Left ventricle myocardium inferior (tissue), 1 donor: ENCODE measurements at regions not wholly inside any gene's neighbourhood (a gene's known extent, or its start where the extent isn't known, plus 50 kb on each side); places are given as distances from the start of the nearest gene placed in this dataset.
"Not testable (repeated sequence)": the region's sequence is repeated elsewhere in the genome, so short reads cannot be mapped to it uniquely, and the experiment has no call there.

Experiments used
- DNase-seq: peaks from one replicate; pipeline ENCODE4 v3.0.0-alpha.2; 2020
- H3K27ac ChIP-seq: fragments of 200-600 bp; replicated peaks from 2 replicates; pipeline ENCODE4 v1.8.0; 2021
- H3K27me3 ChIP-seq: fragments of 200-600 bp; 2 replicates; pipeline ENCODE4 v1.8.0; 2021; ENCODE audit warnings: low read depth
- H3K36me3 ChIP-seq: fragments of 200-600 bp; 2 replicates; pipeline ENCODE4 v1.8.0; 2021
- H3K4me1 ChIP-seq: fragments of 200-600 bp; 2 replicates; pipeline ENCODE4 v1.8.0; 2021
- H3K4me3 ChIP-seq: fragments of 200-600 bp; 2 replicates; pipeline ENCODE4 v1.8.0; 2021; ENCODE audit warnings: mild to moderate bottlenecking, moderate library complexity
- H3K9me3 ChIP-seq: fragments of 200-600 bp; replicated peaks from 2 replicates; pipeline ENCODE4 v1.8.0; 2021
- CTCF ChIP-seq: fragments of 200-600 bp; IDR thresholded peaks from 2 replicates; pipeline ENCODE4 v1.8.0; 2021; ENCODE audit warnings: antibody characterized with exemption, mild to moderate bottlenecking, borderline replicate concordance
- intact Hi-C: fragments of 100-400 bp; cut with micrococcal nuclease; formaldehyde crosslinking; loops from one replicate; pipeline ENCODE4 v1.11.0; 2022
- donor health status: DM: no; HTN: yes; CAD: no; lungs with severe emphysema.

- intact Hi-C loops = no loop called here
- no peaks in the 10 kb centered on the region for H3K36me3 ChIP-seq
- H3K4me3 ChIP-seq = no peak overlapping the region
- no peaks in the 10 kb centered on the region for H3K4me1 ChIP-seq
- TF ChIP-seq CTCF = no peak
- no peaks in the 10 kb centered on the region for H3K27me3 ChIP-seq
- H3K27ac ChIP-seq = no peak overlapping the region
- no peak for DNase-seq
- peaks cover 20% of the 10 kb centered on the region for H3K9me3 ChIP-seq
Measured at GRCh38 chr9:25078202-25078601, 532.5 kb upstream of the IZUMO3 start.

- Histone ChIP-seq H3K36me3 (no peaks in the 10 kb centered on the region), H3K9me3 (peaks cover 5% of the 10 kb centered on the region), H3K4me1 (no peaks in the 10 kb centered on the region), H3K27ac (no peak overlapping the region), H3K27me3 (no peaks in the 10 kb centered on the region), H3K4me3 (no peak overlapping the region)
- DNase-seq = no peak
- TF ChIP-seq CTCF = no peak
- intact Hi-C loops = no loop called here
Measured at GRCh38 chr9:25048098-25048724, 502.5 kb upstream of the IZUMO3 start.

GRCh38 chr9:25045469-25045868 lies 499.8 kb upstream of the IZUMO3 start:
- intact Hi-C loops, H3K36me3 ChIP-seq, DNase-seq, H3K9me3 ChIP-seq, H3K4me3 ChIP-seq, H3K27ac ChIP-seq, H3K4me1 ChIP-seq, H3K27me3 ChIP-seq: not testable (repeated sequence)

DNA sequence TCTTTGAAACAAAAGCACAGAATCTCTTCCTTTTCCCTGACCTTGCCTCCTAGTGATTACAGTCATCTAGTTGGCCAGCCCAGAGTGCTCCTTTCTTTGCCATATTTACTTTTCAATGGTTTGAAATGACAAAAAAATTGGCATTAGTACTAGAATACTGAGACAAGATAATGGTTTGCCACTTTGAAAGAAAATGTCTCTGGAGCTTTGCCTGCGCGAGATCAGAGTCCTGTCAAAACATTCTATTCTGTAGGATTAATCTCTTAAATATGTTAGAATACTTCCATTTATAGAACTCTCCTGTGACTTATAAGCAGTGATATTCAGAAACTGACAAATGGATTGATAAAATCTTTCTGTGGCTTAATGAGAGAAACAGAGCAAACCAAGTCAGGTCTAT lies 484.0 kb upstream of the IZUMO3 start:
- Histone ChIP-seq H3K4me3 (no peak overlapping the region), H3K27ac (no peak overlapping the region)
- intact Hi-C loops = no loop called here

DNA sequence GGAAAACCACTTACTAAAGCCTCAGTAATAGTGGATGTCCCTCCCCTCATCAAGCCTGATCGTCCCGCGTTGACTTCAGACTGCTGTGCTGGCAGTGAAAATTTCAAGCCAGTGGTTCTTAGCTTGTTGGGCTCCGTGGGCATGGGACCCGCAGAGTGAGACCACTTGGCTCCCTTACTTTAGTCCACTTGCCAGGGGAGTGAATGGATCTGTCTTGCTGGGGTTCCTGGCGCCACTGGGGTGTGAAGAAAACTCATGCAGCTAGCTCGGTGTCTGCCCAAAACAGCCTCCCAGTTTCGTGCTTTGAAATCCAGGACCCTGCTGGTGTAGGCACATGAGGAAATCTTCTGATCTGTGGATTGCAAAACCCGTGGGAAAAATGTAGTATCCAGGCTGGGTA lies 480.0 kb upstream of the IZUMO3 start:
- TF ChIP-seq CTCF = no peak
- Histone ChIP-seq H3K27me3 (no peaks in the 10 kb centered on the region), H3K4me1 (no peaks in the 10 kb centered on the region), H3K27ac (no peak overlapping the region), H3K4me3 (no peak overlapping the region), H3K9me3 (peaks cover 44% of the 10 kb centered on the region), H3K36me3 (no peaks in the 10 kb centered on the region)
- intact Hi-C loops = no loop called here
- no peak for DNase-seq

More for the DNA sequence above, 484.0 kb upstream of the IZUMO3 start:
- no peaks in the 10 kb centered on the region for H3K4me1 ChIP-seq
- H3K27me3 ChIP-seq = no peaks in the 10 kb centered on the region
- no peaks in the 10 kb centered on the region for H3K36me3 ChIP-seq
- H3K9me3 ChIP-seq = peaks cover 4% of the 10 kb centered on the region
- no peak for TF ChIP-seq CTCF
- DNase-seq = no peak

- no peak for DNase-seq
- H3K4me1 ChIP-seq = no peaks in the 10 kb centered on the region
- no peaks in the 10 kb centered on the region for H3K36me3 ChIP-seq
- TF ChIP-seq CTCF = no peak
- intact Hi-C loops = no loop called here
- H3K4me3 ChIP-seq = no peak overlapping the region
- no peaks in the 10 kb centered on the region for H3K27me3 ChIP-seq
- peaks cover 49% of the 10 kb centered on the region for H3K9me3 ChIP-seq
- no peak overlapping the region for H3K27ac ChIP-seq
Measured at GRCh38 chr9:25025156-25025555, 479.5 kb upstream of the IZUMO3 start.
